GM20000 (cell line): ENCODE measurements at regions not wholly inside any gene's neighbourhood (a gene's known extent, or its start where the extent isn't known, plus 50 kb on each side); places are given as distances from the start of the nearest gene placed in this dataset.
A peak's percentile ranks its signal among the peaks of the same experiment; 100 is the strongest.

Source experiments
- DNase-seq: peaks from one replicate; pipeline ENCODE4 v3.0.0; 2012; ENCODE audit warnings: low spot score
- CTCF ChIP-seq: IDR thresholded peaks from 2 replicates; pipeline ENCODE4 v1.5.1; 2012; ENCODE audit warnings: mild to moderate bottlenecking, control low read depth; ENCODE audit errors: extremely low read depth, missing control alignments

- no peak for DNase-seq
- no peak for TF ChIP-seq CTCF
Observed at GRCh38 chr1:23639460-23640095, 52.0 kb upstream of the RPL11 start.

- DNase-seq: no peak
- TF ChIP-seq CTCF: no peak
Observed at GRCh38 chr1:23638786-23639241, 52.8 kb upstream of the RPL11 start.

GRCh38 chr1:23638188-23638619 is 53.4 kb upstream of the RPL11 start:
- DNase-seq: no peak
- no peak for TF ChIP-seq CTCF

GRCh38 chr1:23636009-23636408 is 55.6 kb upstream of the RPL11 start:
- no peak for DNase-seq
- TF ChIP-seq CTCF: no peak

GRCh38 chr1:23634840-23635651 is 56.6 kb upstream of the RPL11 start:
- peak; percentile 76 for DNase-seq
- peak; percentile 68 for TF ChIP-seq CTCF

GRCh38 chr1:23634518-23634839 is 57.1 kb upstream of the RPL11 start:
- DNase-seq: no peak
- no peak for TF ChIP-seq CTCF

- no peak for DNase-seq
- no peak for TF ChIP-seq CTCF
Observed at GRCh38 chr1:23632479-23633160, 59.0 kb upstream of the RPL11 start.
